ENCODE measurements at regions not wholly inside any gene's neighbourhood (a gene's known extent, or its start where the extent isn't known, plus 50 kb on each side); places are given as distances from the start of the nearest gene placed in this dataset.

GRCh38 chr6:156616495-156616894, 160.7 kb upstream of the ARID1B start:
- TF ChIP-seq CTCF (IDR thresholded peaks at IDR 0.05) (no peak), EP300 (IDR thresholded peaks at IDR 0.05) (no peak)
